Fibroblast of lung (primary cell): ENCODE measurements at regions not wholly inside any gene's neighbourhood (a gene's known extent, or its start where the extent isn't known, plus 50 kb on each side); places are given as distances from the start of the nearest gene placed in this dataset.
"Not testable (repeated sequence)": the region's sequence is repeated elsewhere in the genome, so short reads cannot be mapped to it uniquely, and the experiment has no call there.

Experiments used
- DNase-seq, 2 donors: peaks; one replicate each; pipeline versions ENCODE4 v3.0.0 to v3.0.0-alpha.2; 2010; ENCODE audit warnings: low read depth in 2 of 2
- H2AFZ ChIP-seq: 2 replicates; pipeline ENCODE4 v1.5.1; 2012; ENCODE audit warnings: low read length, control low read depth, inconsistent platforms
- H3K27ac ChIP-seq: 2 replicates; pipeline ENCODE4 v1.5.1; 2011; ENCODE audit warnings: low read length, control low read depth; ENCODE audit not compliant: insufficient read depth
- H3K27me3 ChIP-seq: 2 replicates; pipeline ENCODE4 v1.5.1; 2011; ENCODE audit warnings: mild to moderate bottlenecking, low read length; ENCODE audit not compliant: control insufficient read depth, insufficient read depth
- H3K36me3 ChIP-seq: 2 replicates; pipeline ENCODE4 v1.5.1; 2011; ENCODE audit warnings: low read length; ENCODE audit not compliant: control insufficient read depth, insufficient read depth
- H3K4me1 ChIP-seq: 2 replicates; pipeline ENCODE4 v1.5.1; 2011; ENCODE audit warnings: low read length; ENCODE audit not compliant: control insufficient read depth, insufficient read depth; ENCODE audit errors: extremely low read depth
- H3K4me2 ChIP-seq: 2 replicates; pipeline ENCODE4 v1.5.1; 2011; ENCODE audit warnings: low read length, control low read depth; ENCODE audit not compliant: insufficient read depth; ENCODE audit errors: extremely low read depth
- H3K4me3 ChIP-seq, 4 experiments: fragments of 200-600 bp in 1 of 4; sonication (generic) in 1 of 4; replicated peaks in 1 of 4; 2 replicates each; pipeline ENCODE4 v1.5.1; 2011 to 2016; ENCODE audit warnings: low read length in 4 of 4, low read depth in 3 of 4, mild to moderate bottlenecking in 3 of 4, control low read depth in 2 of 4, inconsistent platforms in 1 of 4, mixed read lengths in 1 of 4; ENCODE audit not compliant: insufficient read depth in 1 of 4; ENCODE audit errors: control extremely low read depth in 1 of 4
- H3K79me2 ChIP-seq: 2 replicates; pipeline ENCODE4 v1.5.1; 2012; ENCODE audit warnings: mild to moderate bottlenecking, low read length, inconsistent platforms; ENCODE audit not compliant: control insufficient read depth, insufficient read depth
- H3K9ac ChIP-seq: 2 replicates; pipeline ENCODE4 v1.5.1; 2011; ENCODE audit warnings: mild to moderate bottlenecking, low read length, control low read depth; ENCODE audit not compliant: insufficient read depth
- H3K9me3 ChIP-seq: 2 replicates; pipeline ENCODE4 v1.5.1; 2012; ENCODE audit warnings: low read depth, low read length; ENCODE audit not compliant: control insufficient read depth, insufficient read depth
- H4K20me1 ChIP-seq: 2 replicates; pipeline ENCODE4 v1.5.1; 2011; ENCODE audit warnings: low read length; ENCODE audit not compliant: control insufficient read depth, insufficient read depth; ENCODE audit errors: extremely low read depth
- EZH2 ChIP-seq: IDR thresholded peaks from 2 replicates; pipeline ENCODE4 v1.5.1; 2012; ENCODE audit warnings: low read length, control low read depth, mild to moderate bottlenecking; ENCODE audit errors: missing control alignments
- TF ChIP-seq, protein P1 (sequence below), 2 donors: IDR thresholded peaks in 1 of 2; conservative IDR thresholded peaks in 1 of 2; 1 replicate in 1 of 2; 2 replicates in 1 of 2; pipeline ENCODE4 v1.5.1; 2011 to 2012; ENCODE audit warnings: low read length in 2 of 2, control low read depth in 1 of 2, inconsistent platforms in 1 of 2, low read depth in 1 of 2, mild to moderate bottlenecking in 1 of 2

DNA sequence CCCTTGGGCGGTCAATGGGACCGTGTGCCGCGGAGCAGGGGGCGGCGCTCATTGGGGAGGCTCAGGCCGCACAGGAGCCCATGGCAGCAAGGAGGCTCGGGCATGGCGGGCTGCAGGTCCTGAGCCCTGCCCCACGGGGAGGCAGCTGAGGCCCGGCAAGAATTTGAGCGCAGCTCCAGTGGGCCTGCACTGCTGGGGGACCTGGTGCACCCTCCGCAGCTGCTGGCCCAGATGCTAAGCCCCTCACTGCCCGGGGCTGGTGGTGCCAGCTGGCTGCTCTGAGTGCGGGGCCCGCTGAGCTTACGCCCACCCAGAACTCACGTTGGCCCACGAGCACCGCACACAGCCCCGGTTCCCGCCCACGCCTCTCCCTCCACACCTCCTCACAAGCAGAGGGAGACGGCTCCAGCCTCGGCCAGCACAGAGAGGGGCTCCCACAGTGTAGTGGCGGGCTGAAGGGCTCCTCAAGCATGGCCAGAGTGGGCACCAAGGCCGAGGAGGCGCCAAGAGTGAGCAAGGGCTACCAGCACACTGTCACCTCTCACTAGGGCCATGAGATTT lies 141.1 kb upstream of the OR13F1 start:
- no peaks in the 10 kb centered on the region for H3K9me3 ChIP-seq
- H2AFZ ChIP-seq: no peak overlapping the region
- H3K4me3 ChIP-seq: no peak overlapping the region
- H3K79me2 ChIP-seq: no peaks in the 10 kb centered on the region
- H4K20me1 ChIP-seq: no peaks in the 10 kb centered on the region
- no peaks in the 10 kb centered on the region for H3K4me1 ChIP-seq
- no peak overlapping the region for H3K27ac ChIP-seq
- DNase-seq: no peak
- no peaks in the 10 kb centered on the region for H3K27me3 ChIP-seq
- H3K9ac ChIP-seq: no peak overlapping the region
- H3K36me3 ChIP-seq: no peaks in the 10 kb centered on the region
- TF ChIP-seq EZH2: no peak
- TF ChIP-seq, protein P1, sequence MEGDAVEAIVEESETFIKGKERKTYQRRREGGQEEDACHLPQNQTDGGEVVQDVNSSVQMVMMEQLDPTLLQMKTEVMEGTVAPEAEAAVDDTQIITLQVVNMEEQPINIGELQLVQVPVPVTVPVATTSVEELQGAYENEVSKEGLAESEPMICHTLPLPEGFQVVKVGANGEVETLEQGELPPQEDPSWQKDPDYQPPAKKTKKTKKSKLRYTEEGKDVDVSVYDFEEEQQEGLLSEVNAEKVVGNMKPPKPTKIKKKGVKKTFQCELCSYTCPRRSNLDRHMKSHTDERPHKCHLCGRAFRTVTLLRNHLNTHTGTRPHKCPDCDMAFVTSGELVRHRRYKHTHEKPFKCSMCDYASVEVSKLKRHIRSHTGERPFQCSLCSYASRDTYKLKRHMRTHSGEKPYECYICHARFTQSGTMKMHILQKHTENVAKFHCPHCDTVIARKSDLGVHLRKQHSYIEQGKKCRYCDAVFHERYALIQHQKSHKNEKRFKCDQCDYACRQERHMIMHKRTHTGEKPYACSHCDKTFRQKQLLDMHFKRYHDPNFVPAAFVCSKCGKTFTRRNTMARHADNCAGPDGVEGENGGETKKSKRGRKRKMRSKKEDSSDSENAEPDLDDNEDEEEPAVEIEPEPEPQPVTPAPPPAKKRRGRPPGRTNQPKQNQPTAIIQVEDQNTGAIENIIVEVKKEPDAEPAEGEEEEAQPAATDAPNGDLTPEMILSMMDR (conservative IDR thresholded peaks at IDR 0.05 in 1 of 2, IDR thresholded peaks at IDR 0.05 in 1 of 2; ENCODE audit: low read depth in 1 of 2, low read length in 2 of 2): no peak
- no peak overlapping the region for H3K4me2 ChIP-seq

GRCh38 chr9:104367507-104367906 lies 136.6 kb upstream of the OR13F1 start:
- peak in 1 of 2 donors; percentile 1 for DNase-seq
- H3K9me3 ChIP-seq: no peaks in the 10 kb centered on the region
- H3K4me2 ChIP-seq: no peak overlapping the region
- TF ChIP-seq EZH2: no peak
- TF ChIP-seq, protein P1 (conservative IDR thresholded peaks at IDR 0.05 in 1 of 2, IDR thresholded peaks at IDR 0.05 in 1 of 2; ENCODE audit: low read depth in 1 of 2, low read length in 2 of 2): no peak
- no peak overlapping the region for H3K9ac ChIP-seq
- H3K4me3 ChIP-seq: no peak overlapping the region
- H3K79me2 ChIP-seq: no peaks in the 10 kb centered on the region
- no peak overlapping the region for H3K27ac ChIP-seq
- no peaks in the 10 kb centered on the region for H3K4me1 ChIP-seq
- H3K27me3 ChIP-seq: no peaks in the 10 kb centered on the region
- no peak overlapping the region for H2AFZ ChIP-seq
- no peaks in the 10 kb centered on the region for H4K20me1 ChIP-seq
- H3K36me3 ChIP-seq: no peaks in the 10 kb centered on the region

GRCh38 chr9:104368318-104368717 lies 135.7 kb upstream of the OR13F1 start:
- H3K9me3 ChIP-seq, H3K79me2 ChIP-seq, H3K4me1 ChIP-seq, H4K20me1 ChIP-seq, H3K36me3 ChIP-seq, H2AFZ ChIP-seq, H3K9ac ChIP-seq, H3K27me3 ChIP-seq, DNase-seq, H3K4me2 ChIP-seq, H3K27ac ChIP-seq, H3K4me3 ChIP-seq: not testable (repeated sequence)
